DMS 273 treated with DMSO at 0.1 percent for 48 hours (cell line): ENCODE measurements at regions not wholly inside any gene's neighbourhood (a gene's known extent, or its start where the extent isn't known, plus 50 kb on each side); places are given as distances from the start of the nearest gene placed in this dataset.
A peak's percentile ranks its signal among the peaks of the same experiment; 100 is the strongest.
"Not testable (repeated sequence)": the region's sequence is repeated elsewhere in the genome, so short reads cannot be mapped to it uniquely, and the experiment has no call there.

ENCODE experiments used
- DNase-seq: peaks from one replicate; lab custom pipeline; 2025; lab: John Stamatoyannopoulos, UW

DNA sequence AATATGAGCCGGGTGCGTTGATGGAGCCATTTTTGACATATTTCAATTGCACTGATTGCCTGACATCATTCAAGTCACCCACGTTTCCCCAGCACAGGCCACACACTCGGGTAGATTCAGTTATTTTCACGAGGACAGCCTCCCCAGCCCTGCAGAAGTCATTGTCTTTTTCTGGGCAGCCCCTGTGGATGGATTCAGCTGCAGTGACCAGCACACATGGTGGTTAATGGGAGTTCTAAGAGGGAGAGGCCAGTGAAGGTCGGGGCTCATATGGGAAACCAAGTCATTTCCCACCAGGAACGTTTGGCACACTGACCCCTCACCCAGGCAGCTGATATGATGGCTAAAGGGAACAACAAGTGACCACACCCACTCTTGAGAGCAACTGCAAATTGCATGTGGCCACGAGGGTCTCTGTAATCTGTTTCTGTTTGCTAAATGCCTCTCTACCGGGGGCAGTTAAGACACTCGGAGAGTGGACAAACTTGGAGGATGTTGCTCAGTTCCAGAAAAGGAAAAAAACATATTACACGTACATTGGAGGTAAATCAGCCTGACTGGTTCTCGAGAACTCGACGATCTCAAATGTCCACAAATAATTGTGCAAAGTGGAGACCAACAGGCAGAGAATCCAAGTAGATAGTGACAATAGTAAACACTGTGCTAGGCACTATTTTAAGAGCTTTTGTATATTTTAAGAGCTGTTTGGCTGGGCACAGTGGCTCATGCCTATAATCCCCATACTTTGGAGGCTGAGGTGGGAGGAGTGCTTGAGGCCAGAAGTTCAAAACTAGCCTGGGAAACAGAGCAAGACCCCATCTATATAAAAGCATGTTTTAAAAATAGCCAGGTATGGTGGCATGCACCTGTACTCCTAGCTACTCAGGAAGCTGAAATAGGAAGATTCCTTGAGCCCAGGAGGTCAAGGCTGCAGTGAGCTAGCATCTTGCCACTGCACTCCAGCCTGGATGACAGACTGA is 167.2 kb upstream of the IRF2BP2 start:
- DNase-seq = no peak

DNA sequence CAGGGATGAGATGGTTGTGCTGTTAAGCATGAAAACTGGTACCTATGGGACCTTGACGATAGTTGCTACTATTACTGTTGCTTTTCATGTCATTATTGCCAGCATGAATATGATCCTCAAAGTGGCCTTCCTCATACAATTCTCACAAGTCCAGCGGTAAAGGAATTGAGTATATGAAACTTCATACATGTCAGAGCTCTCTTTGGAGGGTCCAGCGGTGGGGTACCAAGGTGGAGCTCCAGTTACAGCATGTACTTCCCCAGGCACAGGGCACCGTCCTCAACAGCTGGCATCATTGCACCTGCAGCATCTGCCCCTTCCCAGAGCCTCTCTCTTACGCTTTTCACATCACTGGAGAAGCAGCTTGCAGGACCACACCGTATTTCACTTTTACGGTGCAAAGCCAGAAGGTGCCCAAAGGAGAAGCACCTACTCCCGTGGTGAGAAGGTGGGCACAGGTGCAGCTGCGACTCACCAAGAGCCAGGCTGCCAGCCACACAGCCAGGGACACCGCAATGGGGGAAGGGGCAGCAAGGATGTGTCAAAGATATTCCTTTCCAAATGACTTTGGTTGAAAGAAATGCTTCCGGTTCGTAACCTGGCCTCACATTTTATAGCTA is 166.4 kb upstream of the IRF2BP2 start:
- DNase-seq = no peak

GRCh38 chr1:234775477-234776246 is 165.7 kb upstream of the IRF2BP2 start:
- DNase-seq = no peak

DNA sequence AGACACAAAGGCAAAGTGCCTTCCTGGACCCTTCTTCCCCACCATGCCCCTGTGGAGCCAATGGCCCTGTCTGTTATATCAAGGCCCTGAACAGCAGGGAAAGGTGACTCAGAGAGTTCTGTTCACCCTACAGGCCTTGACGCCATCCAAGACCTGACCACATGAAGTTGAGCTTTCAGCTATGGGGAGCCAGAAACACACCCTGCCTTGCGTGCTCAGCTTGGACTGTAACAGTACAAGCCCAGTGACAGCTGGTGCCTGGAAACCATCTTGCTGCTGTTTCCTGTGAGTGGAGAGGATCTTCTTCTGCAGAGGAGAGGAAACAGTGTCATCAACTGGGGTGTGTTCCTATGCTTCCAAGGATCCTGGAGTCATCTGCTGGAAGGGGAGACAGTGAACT is 165.0 kb upstream of the IRF2BP2 start:
- DNase-seq = no peak

GRCh38 chr1:234773936-234774677 is 164.1 kb upstream of the IRF2BP2 start:
- no peak for DNase-seq

GRCh38 chr1:234772345-234773147 is 162.6 kb upstream of the IRF2BP2 start:
- peak; percentile 46 for DNase-seq

DNA sequence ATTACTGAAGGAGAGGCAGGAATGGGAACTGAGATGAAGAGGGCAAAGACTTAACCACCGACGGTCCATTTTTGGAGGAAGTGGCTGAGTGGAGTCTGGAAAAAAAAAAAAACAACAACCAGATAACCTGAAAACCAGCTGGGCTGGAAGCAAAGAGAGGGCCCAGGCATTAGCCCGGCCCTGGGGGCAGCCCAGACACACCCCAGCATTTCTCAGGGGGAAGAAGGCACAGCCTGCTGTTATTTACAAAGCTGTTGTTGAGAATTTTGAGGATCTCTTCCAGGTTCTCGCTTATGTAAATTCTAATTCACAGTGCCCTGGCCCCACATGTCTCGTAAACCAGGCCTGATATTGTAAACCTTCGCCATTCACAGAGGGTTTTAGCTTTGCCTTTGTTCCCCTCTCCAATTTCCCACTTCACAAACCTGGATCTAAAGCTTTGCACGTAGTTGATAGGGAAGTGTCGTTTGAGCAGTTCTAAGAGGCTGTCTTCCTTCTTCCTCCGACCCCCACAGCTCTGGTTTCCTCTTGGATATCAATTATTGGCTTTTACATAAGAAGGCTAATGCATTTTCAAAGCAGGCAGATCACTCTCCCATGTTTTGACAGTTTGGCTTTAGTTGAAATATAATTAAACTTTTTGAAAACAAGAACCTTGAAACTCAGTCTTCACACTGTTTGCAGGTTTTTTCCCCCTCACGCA is 161.8 kb upstream of the IRF2BP2 start:
- DNase-seq = no peak

- no peak for DNase-seq
Measured at GRCh38 chr1:234770924-234771540, 161.1 kb upstream of the IRF2BP2 start.

- no peak for DNase-seq
Measured at GRCh38 chr1:234769986-234770795, 160.2 kb upstream of the IRF2BP2 start.

- DNase-seq = no peak
Measured at GRCh38 chr1:234769284-234769985, 159.5 kb upstream of the IRF2BP2 start.

DNA sequence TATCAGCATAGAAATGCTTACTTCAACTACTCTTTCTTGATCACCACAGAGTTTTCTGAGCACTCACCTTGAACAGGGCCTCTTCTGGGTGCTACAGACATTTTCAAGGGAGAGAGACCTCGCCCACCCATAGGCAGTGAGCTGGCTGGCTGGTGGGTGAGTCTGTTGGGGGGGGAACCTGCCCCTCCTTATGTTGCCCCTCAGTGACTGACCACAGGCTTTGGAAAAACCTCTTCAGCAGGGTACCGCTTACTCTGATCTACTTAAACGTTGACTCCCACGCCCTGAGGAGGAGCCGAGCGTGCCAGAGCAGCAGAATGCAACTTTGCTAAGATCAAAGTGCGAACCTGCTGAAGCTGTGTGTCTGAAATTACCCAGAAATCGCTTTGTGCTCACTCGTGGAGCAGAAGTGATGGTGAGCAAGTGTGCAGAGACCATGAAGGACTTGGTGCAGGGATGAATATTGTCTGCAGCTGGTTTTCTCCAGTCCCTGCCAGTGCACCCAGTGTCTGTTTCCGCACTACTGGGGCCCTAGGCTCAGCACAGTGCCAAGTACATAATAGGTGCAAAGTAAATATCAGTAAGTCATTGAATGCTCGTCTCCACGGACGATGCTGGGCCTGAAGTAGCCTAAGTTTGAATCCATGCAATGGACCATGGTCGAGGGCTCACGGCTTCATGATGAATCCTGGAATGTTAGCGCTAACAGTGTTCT is 158.7 kb upstream of the IRF2BP2 start:
- no peak for DNase-seq

- no peak for DNase-seq
Measured at GRCh38 chr1:234768171-234768568, 158.2 kb upstream of the IRF2BP2 start.

GRCh38 chr1:234765672-234766071 is 155.7 kb upstream of the IRF2BP2 start:
- no peak for DNase-seq

GRCh38 chr1:234765181-234765580 is 155.2 kb upstream of the IRF2BP2 start:
- DNase-seq = no peak

DNA sequence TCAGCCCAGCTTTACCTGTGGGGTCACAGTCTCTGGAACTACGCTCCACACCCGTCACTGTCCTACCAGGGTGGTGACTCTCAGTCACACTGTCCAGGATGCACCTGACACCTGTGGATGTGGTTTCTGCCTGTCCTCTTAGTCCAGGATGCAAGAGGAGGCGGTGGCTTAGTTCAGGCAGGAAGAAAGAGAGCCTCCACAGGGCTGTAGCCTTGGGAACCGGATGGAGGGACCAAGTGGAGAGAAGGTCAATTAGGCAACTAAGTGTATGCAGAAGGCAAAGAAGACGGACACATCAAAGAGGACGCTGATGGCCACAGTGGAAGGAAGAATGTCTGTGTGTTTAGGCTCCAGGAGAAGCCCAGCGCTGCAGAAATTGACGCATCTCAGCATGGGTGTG is 153.9 kb upstream of the IRF2BP2 start:
- DNase-seq = no peak

GRCh38 chr1:234763367-234763766 is 153.4 kb upstream of the IRF2BP2 start:
- DNase-seq = no peak

DNA sequence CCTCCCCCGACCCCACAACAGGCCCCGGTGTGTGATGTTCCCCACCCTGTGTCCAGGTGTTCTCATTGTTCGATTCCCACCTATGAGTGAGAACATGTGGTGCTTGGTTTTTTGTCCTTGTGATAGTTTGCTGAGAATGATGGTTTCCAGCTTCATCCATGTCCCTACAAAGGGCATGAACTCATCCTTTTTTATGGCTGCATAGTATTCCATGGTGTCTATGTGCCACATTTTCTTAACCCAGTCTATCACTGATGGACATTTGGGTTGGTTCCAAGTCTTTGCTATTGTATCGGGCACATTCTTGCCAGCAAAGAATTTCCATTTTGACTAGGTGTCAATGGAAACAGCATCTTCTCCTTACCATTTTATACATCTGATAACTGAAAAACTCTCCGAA is 152.1 kb upstream of the IRF2BP2 start:
- DNase-seq = not testable (repeated sequence)

DNA sequence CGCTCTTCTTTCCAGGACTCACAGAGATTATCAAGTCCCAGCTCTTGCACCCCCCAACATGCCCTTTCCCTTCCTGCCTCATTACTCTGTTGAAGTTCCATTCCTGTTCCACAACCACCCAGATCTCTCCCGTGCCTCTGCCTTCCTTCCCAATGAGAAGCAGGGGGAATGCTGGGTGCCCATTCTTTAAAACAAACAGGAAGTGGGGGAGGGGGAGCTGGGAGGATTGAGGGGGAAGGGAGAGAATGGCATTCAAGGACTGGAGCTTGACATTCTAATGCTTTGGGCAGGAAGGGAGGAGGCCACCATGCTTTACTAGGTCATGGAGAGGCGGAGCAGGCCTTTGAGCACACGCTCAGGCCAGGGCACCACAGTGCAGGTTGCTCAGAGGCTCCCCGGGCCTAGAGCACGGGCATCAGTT is 150.3 kb upstream of the IRF2BP2 start:
- no peak for DNase-seq
